SK-MEL-5 (cell line): ENCODE measurements at regions not wholly inside any gene's neighbourhood (a gene's known extent, or its start where the extent isn't known, plus 50 kb on each side); places are given as distances from the start of the nearest gene placed in this dataset.

ENCODE experiments used
- DNase-seq: peaks from one replicate; pipeline ENCODE4 v3.0.0-alpha.2; 2016; ENCODE audit warnings: low read depth, low spot score
- in situ Hi-C: cut with HindIII; loops from 2 replicates; pipeline ENCODE4 v1.10.0; 2016; ENCODE audit warnings: low sequenced_read_pairs, high pct_unique_total_duplicates, low pct_unique_long_range_greater_than_20kb

- DNase-seq: no peak
- in situ Hi-C loops: no loop called here
These were observed 239.7 kb upstream of the KLF6 start for GRCh38 chr10:4024516-4025245.

- DNase-seq: no peak
- in situ Hi-C loops: no loop called here
These were observed 239.0 kb upstream of the KLF6 start for GRCh38 chr10:4024027-4024426.

- in situ Hi-C loops: no loop called here
- no peak for DNase-seq
These were observed 237.5 kb upstream of the KLF6 start for GRCh38 chr10:4022473-4022872.

GRCh38 chr10:4020631-4021030 is 235.6 kb upstream of the KLF6 start:
- DNase-seq: no peak
- in situ Hi-C loops: no loop called here

- in situ Hi-C loops: no loop called here
These were observed 233.1 kb upstream of the KLF6 start for GRCh38 chr10:4018054-4018511.

GRCh38 chr10:4017336-4017735 is 232.3 kb upstream of the KLF6 start:
- in situ Hi-C loops: no loop called here
- DNase-seq: peak; percentile 62

More at GRCh38 chr10:4018054-4018511, 233.1 kb upstream of the KLF6 start:
- peak; percentile 98 for DNase-seq

GRCh38 chr10:4016214-4016740 is 231.3 kb upstream of the KLF6 start:
- no peak for DNase-seq
- in situ Hi-C loops: no loop called here

- no peak for DNase-seq
- in situ Hi-C loops: no loop called here
These were observed 228.7 kb upstream of the KLF6 start for GRCh38 chr10:4013651-4014121.

GRCh38 chr10:4012848-4013247 is 227.8 kb upstream of the KLF6 start:
- DNase-seq: no peak

GRCh38 chr10:4011136-4011812 is 226.3 kb upstream of the KLF6 start:
- no peak for DNase-seq
- in situ Hi-C loops: no loop called here

More at GRCh38 chr10:4012848-4013247, 227.8 kb upstream of the KLF6 start:
- in situ Hi-C loops: no loop called here

- in situ Hi-C loops: no loop called here
These were observed 223.8 kb upstream of the KLF6 start for GRCh38 chr10:4008676-4009382.

GRCh38 chr10:4007771-4008170 is 222.8 kb upstream of the KLF6 start:
- in situ Hi-C loops: no loop called here
- no peak for DNase-seq

More at GRCh38 chr10:4008676-4009382, 223.8 kb upstream of the KLF6 start:
- DNase-seq: no peak

- in situ Hi-C loops: no loop called here
- DNase-seq: no peak
These were observed 221.8 kb upstream of the KLF6 start for GRCh38 chr10:4006858-4007257.

- no peak for DNase-seq
- in situ Hi-C loops: no loop called here
These were observed 221.0 kb upstream of the KLF6 start for GRCh38 chr10:4006051-4006450.

GRCh38 chr10:4004990-4005389 is 220.0 kb upstream of the KLF6 start:
- in situ Hi-C loops: no loop called here
- DNase-seq: no peak

- in situ Hi-C loops: no loop called here
- no peak for DNase-seq
These were observed 219.1 kb upstream of the KLF6 start for GRCh38 chr10:4004144-4004543.

GRCh38 chr10:4003348-4003973 is 218.5 kb upstream of the KLF6 start:
- in situ Hi-C loops: no loop called here
- no peak for DNase-seq

GRCh38 chr10:4001811-4002210 is 216.8 kb upstream of the KLF6 start:
- no peak for DNase-seq
- in situ Hi-C loops: no loop called here
